HEK293 (cell line): ENCODE measurements at regions not wholly inside any gene's neighbourhood (a gene's known extent, or its start where the extent isn't known, plus 50 kb on each side); places are given as distances from the start of the nearest gene placed in this dataset.

Experiments used
- CTCF ChIA-PET: fragments of 350-600 bp; formaldehyde crosslinking; extraction: SDS; loops from one replicate; lab custom pipeline; 2021; ENCODE audit warnings: antibody characterized with exemption; lab: Yijun Ruan, JAX
- POLR2A ChIA-PET: fragments of 300-600 bp; formaldehyde crosslinking; extraction: SDS; loops from one replicate; lab custom pipeline; 2020; ENCODE audit warnings: antibody characterized with exemption, inconsistent platforms; lab: Yijun Ruan, JAX
- H3K27ac ChIP-seq: fragments of 200-500 bp; sonication (Bioruptor generic); 2 replicates; pipeline ENCODE4 v1.5.1; 2014; ENCODE audit warnings: low read depth, low read length, control low read depth, inconsistent platforms; ENCODE audit errors: extremely low read depth
- H3K36me3 ChIP-seq, 2 experiments: fragments of 200-500 bp in 1 of 2; sonication (Bioruptor generic) in 1 of 2; 1 replicate in 1 of 2; 2 replicates in 1 of 2; pipeline ENCODE4 v1.5.1; 2014 to 2017; ENCODE audit warnings: inconsistent platforms in 2 of 2, low read length in 2 of 2; ENCODE audit not compliant: control insufficient read depth in 2 of 2, insufficient read depth in 1 of 2
- H3K4me1 ChIP-seq: fragments of 200-500 bp; sonication (Bioruptor generic); 2 replicates; pipeline ENCODE4 v1.5.1; 2014; ENCODE audit warnings: mild to moderate bottlenecking, low read length, inconsistent platforms; ENCODE audit not compliant: control insufficient read depth, insufficient read depth
- H3K4me3 ChIP-seq: 2 replicates; pipeline ENCODE4 v1.5.1; 2011; ENCODE audit warnings: low read depth, mild to moderate bottlenecking, control low read depth, low read length, moderate library complexity
- H3K9me3 ChIP-seq: fragments of 200-500 bp; sonication (Bioruptor generic); 2 replicates; pipeline ENCODE4 v1.5.1; 2014; ENCODE audit warnings: low read depth, low read length, inconsistent platforms; ENCODE audit not compliant: control insufficient read depth, insufficient read depth
- EGR2 ChIP-seq: fragments of 450-650 bp; formaldehyde crosslinking; IDR thresholded peaks from 2 replicates; pipeline ENCODE4 v1.5.1; 2016; ENCODE audit warnings: low read depth, missing biosample characterization, missing genetic modification characterization
- KLF8 ChIP-seq: fragments of 450-650 bp; formaldehyde crosslinking; IDR thresholded peaks from 2 replicates; pipeline ENCODE4 v1.5.1; 2016; ENCODE audit warnings: missing biosample characterization, missing genetic modification characterization
- MEIS1 ChIP-seq: sonication (generic); formaldehyde crosslinking; IDR thresholded peaks from 2 replicates; pipeline ENCODE4 v1.8.1; 2022; ENCODE audit warnings: missing genetic modification reagents, mild to moderate bottlenecking, borderline replicate concordance
- MYNN ChIP-seq: fragments of 450-650 bp; formaldehyde crosslinking; IDR thresholded peaks from 2 replicates; pipeline ENCODE4 v1.5.1; 2016; ENCODE audit warnings: missing biosample characterization, missing genetic modification characterization, borderline replicate concordance
- OSR2 ChIP-seq: fragments of 450-650 bp; formaldehyde crosslinking; IDR thresholded peaks from 2 replicates; pipeline ENCODE4 v1.5.1; 2016; ENCODE audit warnings: missing biosample characterization, missing genetic modification characterization
- SCRT1 ChIP-seq: fragments of 450-650 bp; formaldehyde crosslinking; IDR thresholded peaks from 2 replicates; pipeline ENCODE4 v1.5.1; 2016; ENCODE audit warnings: missing biosample characterization, missing genetic modification characterization, borderline replicate concordance
- TSHZ1 ChIP-seq: fragments of 450-650 bp; formaldehyde crosslinking; IDR thresholded peaks from 2 replicates; pipeline ENCODE4 v1.5.1; 2016; ENCODE audit warnings: missing biosample characterization, missing genetic modification characterization, borderline replicate concordance
- ZEB2 ChIP-seq: fragments of 450-650 bp; formaldehyde crosslinking; IDR thresholded peaks from 2 replicates; pipeline ENCODE4 v1.5.1; 2016; ENCODE audit warnings: missing biosample characterization, missing genetic modification characterization
- ZFP3 ChIP-seq: fragments of 450-650 bp; formaldehyde crosslinking; IDR thresholded peaks from 2 replicates; pipeline ENCODE4 v1.5.1; 2016; ENCODE audit warnings: low read depth, missing biosample characterization, missing genetic modification characterization
- ZNF169 ChIP-seq: fragments of 450-650 bp; formaldehyde crosslinking; IDR thresholded peaks from 2 replicates; pipeline ENCODE4 v1.5.1; 2016; ENCODE audit warnings: missing biosample characterization, missing genetic modification characterization
- ZNF292 ChIP-seq: fragments of 450-650 bp; formaldehyde crosslinking; IDR thresholded peaks from 2 replicates; pipeline ENCODE4 v1.5.1; 2016; ENCODE audit warnings: low read depth, missing biosample characterization, missing genetic modification characterization, borderline replicate concordance
- ZNF423 ChIP-seq: fragments of 450-650 bp; formaldehyde crosslinking; IDR thresholded peaks from 2 replicates; pipeline ENCODE4 v1.5.1; 2016; ENCODE audit warnings: missing biosample characterization, missing genetic modification characterization
- ZNF701 ChIP-seq: fragments of 450-650 bp; formaldehyde crosslinking; IDR thresholded peaks from 2 replicates; pipeline ENCODE4 v1.5.1; 2016; ENCODE audit warnings: missing biosample characterization, missing genetic modification characterization
- ZNF843 ChIP-seq: fragments of 450-650 bp; formaldehyde crosslinking; IDR thresholded peaks from 2 replicates; pipeline ENCODE4 v1.5.1; 2016; ENCODE audit warnings: missing biosample characterization, missing genetic modification characterization
- TF ChIP-seq, protein P1 (sequence below): fragments of 450-650 bp; formaldehyde crosslinking; IDR thresholded peaks from 2 replicates; pipeline ENCODE4 v1.5.1; 2017; ENCODE audit warnings: missing biosample characterization, missing genetic modification characterization
- TF ChIP-seq, protein P2 (sequence below): fragments of 450-650 bp; formaldehyde crosslinking; IDR thresholded peaks from 2 replicates; pipeline ENCODE4 v1.5.1; 2016; ENCODE audit warnings: missing biosample characterization, missing genetic modification characterization
- TF ChIP-seq, protein P3 (sequence below): fragments of 450-650 bp; formaldehyde crosslinking; IDR thresholded peaks from 2 replicates; pipeline ENCODE4 v1.5.1; 2016; ENCODE audit warnings: missing biosample characterization, missing genetic modification characterization
- TF ChIP-seq, protein P4 (sequence below): IDR thresholded peaks from 2 replicates; pipeline ENCODE4 v1.6.1; 2011; ENCODE audit warnings: mild to moderate bottlenecking, low read depth, low read length, borderline replicate concordance
- TF ChIP-seq, protein P5 (sequence below): fragments of 450-650 bp; formaldehyde crosslinking; IDR thresholded peaks from 2 replicates; pipeline ENCODE4 v1.5.1; 2016; ENCODE audit warnings: missing biosample characterization, missing genetic modification characterization
- TF ChIP-seq, protein P6 (sequence below): sonication (generic); formaldehyde crosslinking; IDR thresholded peaks from 2 replicates; pipeline ENCODE4 v1.8.1; 2022; ENCODE audit warnings: mild to moderate bottlenecking, moderate library complexity, missing genetic modification reagents

- TF ChIP-seq TSHZ1 (tag by site-specific recombination) (no peak), SCRT1 (no peak), ZNF169 (tag by site-specific recombination) (no peak), KLF8 (no peak), ZNF701 (tag by site-specific recombination) (no peak), ZEB2 (no peak), OSR2 (no peak), MEIS1 (CRISPR knock-in tag) (no peak), EGR2 (tag by site-specific recombination) (no peak)
- TF ChIP-seq, protein P1, sequence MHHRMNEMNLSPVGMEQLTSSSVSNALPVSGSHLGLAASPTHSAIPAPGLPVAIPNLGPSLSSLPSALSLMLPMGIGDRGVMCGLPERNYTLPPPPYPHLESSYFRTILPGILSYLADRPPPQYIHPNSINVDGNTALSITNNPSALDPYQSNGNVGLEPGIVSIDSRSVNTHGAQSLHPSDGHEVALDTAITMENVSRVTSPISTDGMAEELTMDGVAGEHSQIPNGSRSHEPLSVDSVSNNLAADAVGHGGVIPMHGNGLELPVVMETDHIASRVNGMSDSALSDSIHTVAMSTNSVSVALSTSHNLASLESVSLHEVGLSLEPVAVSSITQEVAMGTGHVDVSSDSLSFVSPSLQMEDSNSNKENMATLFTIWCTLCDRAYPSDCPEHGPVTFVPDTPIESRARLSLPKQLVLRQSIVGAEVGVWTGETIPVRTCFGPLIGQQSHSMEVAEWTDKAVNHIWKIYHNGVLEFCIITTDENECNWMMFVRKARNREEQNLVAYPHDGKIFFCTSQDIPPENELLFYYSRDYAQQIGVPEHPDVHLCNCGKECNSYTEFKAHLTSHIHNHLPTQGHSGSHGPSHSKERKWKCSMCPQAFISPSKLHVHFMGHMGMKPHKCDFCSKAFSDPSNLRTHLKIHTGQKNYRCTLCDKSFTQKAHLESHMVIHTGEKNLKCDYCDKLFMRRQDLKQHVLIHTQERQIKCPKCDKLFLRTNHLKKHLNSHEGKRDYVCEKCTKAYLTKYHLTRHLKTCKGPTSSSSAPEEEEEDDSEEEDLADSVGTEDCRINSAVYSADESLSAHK (tag by site-specific recombination) = no peak
- TF ChIP-seq, protein P2, sequence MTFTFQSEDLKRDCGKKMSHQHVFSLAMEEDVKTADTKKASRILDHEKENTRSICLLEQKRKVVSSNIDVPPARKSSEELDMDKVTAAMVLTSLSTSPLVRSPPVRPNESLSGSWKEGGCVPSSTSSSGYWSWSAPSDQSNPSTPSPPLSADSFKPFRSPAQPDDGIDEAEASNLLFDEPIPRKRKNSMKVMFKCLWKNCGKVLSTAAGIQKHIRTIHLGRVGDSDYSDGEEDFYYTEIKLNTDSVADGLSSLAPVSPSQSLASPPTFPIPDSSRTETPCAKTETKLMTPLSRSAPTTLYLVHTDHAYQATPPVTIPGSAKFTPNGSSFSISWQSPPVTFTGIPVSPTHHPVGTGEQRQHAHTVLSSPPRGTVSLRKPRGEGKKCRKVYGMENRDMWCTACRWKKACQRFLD (tag by site-specific recombination) = no peak
Observed at GRCh38 chr7:46754140-46754720, 827.7 kb downstream of the TNS3 start (continued).

DNA sequence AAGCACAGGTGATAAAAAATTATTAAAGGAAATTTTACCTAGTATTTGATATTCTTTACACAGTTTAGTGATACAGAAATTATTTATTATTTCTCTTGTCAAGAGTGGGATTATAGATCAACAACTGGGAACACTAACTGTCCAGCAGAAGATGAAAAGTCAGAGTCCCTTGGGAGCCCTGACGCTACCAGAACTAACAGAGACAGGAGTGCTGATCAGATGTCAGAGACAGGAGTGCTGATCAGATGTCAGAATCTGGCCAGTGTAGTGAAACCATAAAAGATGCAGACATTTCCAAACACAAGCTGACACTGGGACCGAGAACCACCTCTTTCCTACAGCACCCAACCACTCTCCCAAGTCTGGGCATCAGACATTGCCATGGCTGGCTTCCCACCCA is 828.2 kb downstream of the TNS3 start:
- ChIA-PET CTCF (no interaction called here), POLR2A (no interaction called here)
- Histone ChIP-seq H3K4me3 (no peak overlapping the region), H3K9me3 (no peaks in the 10 kb centered on the region), H3K36me3 (no peaks in the 10 kb centered on the region), H3K4me1 (peaks cover 16% of the 10 kb centered on the region), H3K27ac (no peak overlapping the region; the same call in 1 of the 2 replicates)
- no peak for TF ChIP-seq ZNF292
- TF ChIP-seq, protein P3, sequence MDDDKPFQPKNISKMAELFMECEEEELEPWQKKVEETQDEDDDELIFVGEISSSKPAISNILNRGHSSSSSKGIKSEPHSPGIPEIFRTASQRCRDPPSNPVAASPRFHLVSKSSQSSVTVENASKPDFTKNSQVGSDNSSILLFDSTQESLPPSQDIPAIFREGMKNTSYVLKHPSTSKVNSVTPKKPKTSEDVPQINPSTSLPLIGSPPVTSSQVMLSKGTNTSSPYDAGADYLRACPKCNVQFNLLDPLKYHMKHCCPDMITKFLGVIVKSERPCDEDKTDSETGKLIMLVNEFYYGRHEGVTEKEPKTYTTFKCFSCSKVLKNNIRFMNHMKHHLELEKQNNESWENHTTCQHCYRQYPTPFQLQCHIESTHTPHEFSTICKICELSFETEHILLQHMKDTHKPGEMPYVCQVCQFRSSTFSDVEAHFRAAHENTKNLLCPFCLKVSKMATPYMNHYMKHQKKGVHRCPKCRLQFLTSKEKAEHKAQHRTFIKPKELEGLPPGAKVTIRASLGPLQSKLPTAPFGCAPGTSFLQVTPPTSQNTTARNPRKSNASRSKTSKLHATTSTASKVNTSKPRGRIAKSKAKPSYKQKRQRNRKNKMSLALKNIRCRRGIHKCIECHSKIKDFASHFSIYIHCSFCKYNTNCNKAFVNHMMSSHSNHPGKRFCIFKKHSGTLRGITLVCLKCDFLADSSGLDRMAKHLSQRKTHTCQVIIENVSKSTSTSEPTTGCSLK = no peak
- no peak for TF ChIP-seq ZNF843 (tag by site-specific recombination)
- no peak for TF ChIP-seq MYNN (tag by site-specific recombination)
- TF ChIP-seq ZFP3 (tag by site-specific recombination) = no peak
- TF ChIP-seq, protein P4, sequence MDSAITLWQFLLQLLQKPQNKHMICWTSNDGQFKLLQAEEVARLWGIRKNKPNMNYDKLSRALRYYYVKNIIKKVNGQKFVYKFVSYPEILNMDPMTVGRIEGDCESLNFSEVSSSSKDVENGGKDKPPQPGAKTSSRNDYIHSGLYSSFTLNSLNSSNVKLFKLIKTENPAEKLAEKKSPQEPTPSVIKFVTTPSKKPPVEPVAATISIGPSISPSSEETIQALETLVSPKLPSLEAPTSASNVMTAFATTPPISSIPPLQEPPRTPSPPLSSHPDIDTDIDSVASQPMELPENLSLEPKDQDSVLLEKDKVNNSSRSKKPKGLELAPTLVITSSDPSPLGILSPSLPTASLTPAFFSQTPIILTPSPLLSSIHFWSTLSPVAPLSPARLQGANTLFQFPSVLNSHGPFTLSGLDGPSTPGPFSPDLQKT = no peak
- TF ChIP-seq ZNF423 (tag by site-specific recombination) = no peak
- TF ChIP-seq, protein P5, sequence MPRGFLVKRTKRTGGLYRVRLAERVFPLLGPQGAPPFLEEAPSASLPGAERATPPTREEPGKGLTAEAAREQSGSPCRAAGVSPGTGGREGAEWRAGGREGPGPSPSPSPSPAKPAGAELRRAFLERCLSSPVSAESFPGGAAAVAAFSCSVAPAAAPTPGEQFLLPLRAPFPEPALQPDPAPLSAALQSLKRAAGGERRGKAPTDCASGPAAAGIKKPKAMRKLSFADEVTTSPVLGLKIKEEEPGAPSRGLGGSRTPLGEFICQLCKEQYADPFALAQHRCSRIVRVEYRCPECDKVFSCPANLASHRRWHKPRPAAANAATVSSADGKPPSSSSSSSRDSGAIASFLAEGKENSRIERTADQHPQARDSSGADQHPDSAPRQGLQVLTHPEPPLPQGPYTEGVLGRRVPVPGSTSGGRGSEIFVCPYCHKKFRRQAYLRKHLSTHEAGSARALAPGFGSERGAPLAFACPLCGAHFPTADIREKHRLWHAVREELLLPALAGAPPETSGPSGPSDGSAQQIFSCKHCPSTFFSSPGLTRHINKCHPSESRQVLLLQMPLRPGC (tag by site-specific recombination) = no peak
- TF ChIP-seq, protein P6, sequence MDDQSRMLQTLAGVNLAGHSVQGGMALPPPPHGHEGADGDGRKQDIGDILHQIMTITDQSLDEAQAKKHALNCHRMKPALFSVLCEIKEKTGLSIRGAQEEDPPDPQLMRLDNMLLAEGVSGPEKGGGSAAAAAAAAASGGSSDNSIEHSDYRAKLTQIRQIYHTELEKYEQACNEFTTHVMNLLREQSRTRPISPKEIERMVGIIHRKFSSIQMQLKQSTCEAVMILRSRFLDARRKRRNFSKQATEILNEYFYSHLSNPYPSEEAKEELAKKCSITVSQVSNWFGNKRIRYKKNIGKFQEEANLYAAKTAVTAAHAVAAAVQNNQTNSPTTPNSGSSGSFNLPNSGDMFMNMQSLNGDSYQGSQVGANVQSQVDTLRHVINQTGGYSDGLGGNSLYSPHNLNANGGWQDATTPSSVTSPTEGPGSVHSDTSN = no peak
- TF ChIP-seq, protein P1 (tag by site-specific recombination) = no peak
